GM12864 (cell line): ENCODE measurements at regions not wholly inside any gene's neighbourhood (a gene's known extent, or its start where the extent isn't known, plus 50 kb on each side); places are given as distances from the start of the nearest gene placed in this dataset.

Experiments used
- DNase-seq: peaks from one replicate; pipeline ENCODE4 v3.0.0-alpha.2; 2011; ENCODE audit warnings: low read depth
- H3K4me3 ChIP-seq: 2 replicates; pipeline ENCODE4 v1.5.1; 2011; ENCODE audit warnings: mild to moderate bottlenecking, low read depth, low read length, control low read depth
- TF ChIP-seq, protein P1 (sequence below): IDR thresholded peaks from 2 replicates; pipeline ENCODE4 v1.5.1; 2011; ENCODE audit warnings: low read depth, mild to moderate bottlenecking, moderate library complexity, low read length, control low read depth, inconsistent platforms; ENCODE audit errors: missing control alignments

DNA sequence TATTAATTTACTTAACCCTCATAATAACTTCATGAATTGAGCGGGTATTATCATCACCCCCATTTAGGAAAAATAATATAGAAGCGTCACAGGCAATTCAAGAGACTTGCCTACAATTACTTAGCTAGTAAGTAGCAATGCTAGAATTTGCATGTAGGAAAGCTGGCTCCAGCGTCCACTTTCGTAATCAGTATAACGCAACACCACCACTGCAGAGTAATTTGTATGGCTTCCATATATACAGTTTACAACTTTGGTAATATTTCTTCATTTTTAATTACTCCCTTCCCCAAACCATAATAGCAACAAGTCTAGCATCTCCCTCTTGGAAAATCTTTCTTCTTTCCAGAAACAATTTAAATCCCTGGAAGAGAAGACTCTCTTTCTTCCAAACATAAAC, 89.9 kb upstream of the OR5AK2 start:
- TF ChIP-seq, protein P1, sequence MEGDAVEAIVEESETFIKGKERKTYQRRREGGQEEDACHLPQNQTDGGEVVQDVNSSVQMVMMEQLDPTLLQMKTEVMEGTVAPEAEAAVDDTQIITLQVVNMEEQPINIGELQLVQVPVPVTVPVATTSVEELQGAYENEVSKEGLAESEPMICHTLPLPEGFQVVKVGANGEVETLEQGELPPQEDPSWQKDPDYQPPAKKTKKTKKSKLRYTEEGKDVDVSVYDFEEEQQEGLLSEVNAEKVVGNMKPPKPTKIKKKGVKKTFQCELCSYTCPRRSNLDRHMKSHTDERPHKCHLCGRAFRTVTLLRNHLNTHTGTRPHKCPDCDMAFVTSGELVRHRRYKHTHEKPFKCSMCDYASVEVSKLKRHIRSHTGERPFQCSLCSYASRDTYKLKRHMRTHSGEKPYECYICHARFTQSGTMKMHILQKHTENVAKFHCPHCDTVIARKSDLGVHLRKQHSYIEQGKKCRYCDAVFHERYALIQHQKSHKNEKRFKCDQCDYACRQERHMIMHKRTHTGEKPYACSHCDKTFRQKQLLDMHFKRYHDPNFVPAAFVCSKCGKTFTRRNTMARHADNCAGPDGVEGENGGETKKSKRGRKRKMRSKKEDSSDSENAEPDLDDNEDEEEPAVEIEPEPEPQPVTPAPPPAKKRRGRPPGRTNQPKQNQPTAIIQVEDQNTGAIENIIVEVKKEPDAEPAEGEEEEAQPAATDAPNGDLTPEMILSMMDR: no peak
- no peak overlapping the region for H3K4me3 ChIP-seq
- no peak for DNase-seq

DNA sequence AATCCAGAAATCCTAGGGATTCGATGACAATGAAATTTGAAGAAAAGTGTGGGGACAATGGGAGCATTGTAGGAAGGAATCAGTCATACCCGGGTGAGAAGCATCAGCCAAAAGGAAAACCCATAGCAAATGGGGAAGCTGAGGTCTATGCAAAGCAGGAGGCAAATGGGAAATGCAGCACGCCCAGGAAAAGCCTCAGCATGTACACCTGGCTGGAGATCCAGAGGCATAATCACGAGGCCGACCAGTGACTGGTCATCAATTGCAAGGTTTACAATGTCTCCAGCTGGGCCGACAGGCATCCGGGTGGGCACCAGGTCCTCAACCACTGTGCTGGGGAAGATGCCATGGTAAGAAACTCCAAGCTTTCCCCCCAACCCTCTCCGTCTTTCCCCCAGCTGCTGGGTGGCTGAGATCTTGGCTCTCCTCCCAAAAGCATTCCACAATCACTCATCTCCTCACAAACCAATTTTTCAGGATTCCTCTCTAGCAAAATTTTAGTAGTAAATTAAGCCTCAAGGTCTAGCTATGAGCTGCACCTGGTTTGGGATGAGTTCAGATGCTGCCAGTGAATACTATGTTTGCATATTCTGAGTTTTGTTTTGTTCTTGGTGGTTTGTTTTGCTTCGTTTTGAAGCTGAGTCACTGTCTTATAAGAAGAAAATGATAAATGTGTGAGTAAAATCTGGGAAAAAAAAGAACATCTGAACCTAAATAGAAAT, 98.0 kb upstream of the OR5AK2 start:
- no peak for DNase-seq
- no peak overlapping the region for H3K4me3 ChIP-seq
- TF ChIP-seq, protein P1: no peak

DNA sequence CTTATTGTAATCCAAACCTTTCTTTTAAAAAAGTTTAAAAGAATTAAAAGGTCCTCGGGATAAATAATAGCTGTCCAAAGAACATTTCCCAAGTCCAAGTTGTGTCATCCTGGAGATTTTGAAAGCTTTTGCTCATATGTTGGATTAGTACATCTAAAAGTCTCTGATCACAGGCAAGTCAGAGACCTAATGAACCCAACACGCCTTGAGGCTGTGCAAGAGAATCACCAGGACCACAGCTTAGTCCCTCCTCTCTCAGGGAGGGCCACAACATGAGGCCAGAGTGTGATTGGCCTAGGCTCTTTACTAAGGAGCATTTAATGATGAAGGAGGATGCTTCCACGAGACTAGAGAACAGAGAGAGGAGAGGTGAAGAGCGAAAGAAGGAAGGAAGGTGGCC, 98.7 kb upstream of the OR5AK2 start:
- H3K4me3 ChIP-seq: no peak overlapping the region
- DNase-seq: no peak
- TF ChIP-seq, protein P1: no peak

DNA sequence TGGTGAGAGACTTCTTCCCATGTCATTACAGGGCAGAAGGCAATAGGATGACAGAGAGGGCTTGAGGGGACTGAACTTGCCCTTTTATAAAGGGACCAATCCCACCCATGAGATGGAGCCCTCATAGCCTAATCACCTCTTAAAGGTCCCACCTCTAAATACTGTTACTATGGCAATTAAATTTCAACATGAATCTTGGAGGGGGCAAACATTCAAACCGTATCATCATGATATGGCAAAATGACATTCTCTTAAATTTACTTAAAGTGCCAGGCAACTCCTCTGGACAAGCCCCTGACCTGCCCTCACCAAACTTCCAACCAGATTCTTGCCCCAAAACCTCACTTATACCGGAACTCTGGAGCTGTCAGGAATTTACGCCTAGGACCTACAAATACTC, 100.8 kb upstream of the OR5AK2 start:
- TF ChIP-seq, protein P1: no peak
- DNase-seq: no peak
- no peak overlapping the region for H3K4me3 ChIP-seq

DNA sequence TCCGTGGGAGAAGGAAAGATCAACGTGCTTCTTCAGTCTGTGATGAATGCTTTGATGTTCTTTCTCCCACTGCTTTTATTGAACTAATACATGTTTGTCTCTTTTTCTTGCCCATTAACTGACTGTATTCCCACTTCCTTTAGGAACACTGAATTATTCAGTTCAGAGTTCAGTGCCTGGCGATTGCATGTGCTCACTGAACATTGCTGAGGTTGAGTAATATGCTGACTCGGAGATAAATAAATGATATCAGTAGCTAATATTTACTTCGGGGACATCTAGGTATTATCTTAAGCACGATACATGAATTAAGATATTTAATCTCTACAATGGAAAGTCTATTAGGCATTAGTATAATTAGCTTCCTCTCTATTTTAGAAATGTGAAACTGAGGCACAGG, 102.3 kb upstream of the OR5AK2 start:
- no peak overlapping the region for H3K4me3 ChIP-seq
- TF ChIP-seq, protein P1: no peak
- no peak for DNase-seq

DNA sequence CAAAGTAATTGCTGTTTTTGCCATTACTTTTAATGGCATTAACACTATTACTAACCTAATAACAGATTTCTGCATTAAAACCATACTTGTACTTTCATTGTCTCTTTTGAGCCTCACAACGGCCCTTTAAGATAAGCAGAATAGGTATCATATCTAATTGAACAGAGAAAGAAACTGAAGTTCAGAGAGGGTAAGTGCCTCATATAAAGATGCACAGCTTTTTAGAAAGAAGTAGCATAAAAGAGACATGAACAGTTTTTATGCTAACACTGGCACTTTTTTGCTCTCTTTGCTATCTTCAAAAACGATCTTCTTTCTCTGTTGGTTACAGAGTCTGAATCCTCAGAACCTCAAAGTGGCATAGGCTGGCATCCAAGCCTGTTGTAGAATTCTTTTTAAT, 102.9 kb upstream of the OR5AK2 start:
- H3K4me3 ChIP-seq: no peak overlapping the region
- TF ChIP-seq, protein P1: no peak
- no peak for DNase-seq

DNA sequence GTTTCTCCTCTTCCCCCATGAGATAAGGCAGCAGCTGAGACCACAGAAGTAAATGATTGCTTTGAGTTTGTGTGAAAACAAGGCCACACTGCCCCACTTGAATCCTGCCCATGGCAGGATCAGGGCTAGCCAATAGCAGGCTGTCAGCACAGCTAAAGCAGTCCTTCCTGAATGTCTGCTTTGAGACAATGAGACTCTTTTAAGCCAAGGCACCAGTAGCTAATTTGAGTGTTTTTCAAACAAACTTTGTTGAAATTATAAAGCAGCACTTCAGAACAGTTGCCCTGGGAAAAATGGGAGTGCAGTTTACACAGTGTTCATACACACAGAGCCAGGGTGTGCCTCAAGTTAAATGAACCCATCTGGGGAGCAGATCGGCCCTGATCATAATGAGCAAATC, 103.5 kb upstream of the OR5AK2 start:
- TF ChIP-seq, protein P1: no peak
- no peak for DNase-seq
- no peak overlapping the region for H3K4me3 ChIP-seq
